ENCODE measurements at regions not wholly inside any gene's neighbourhood (a gene's known extent, or its start where the extent isn't known, plus 50 kb on each side); places are given as distances from the start of the nearest gene placed in this dataset.

DNA sequence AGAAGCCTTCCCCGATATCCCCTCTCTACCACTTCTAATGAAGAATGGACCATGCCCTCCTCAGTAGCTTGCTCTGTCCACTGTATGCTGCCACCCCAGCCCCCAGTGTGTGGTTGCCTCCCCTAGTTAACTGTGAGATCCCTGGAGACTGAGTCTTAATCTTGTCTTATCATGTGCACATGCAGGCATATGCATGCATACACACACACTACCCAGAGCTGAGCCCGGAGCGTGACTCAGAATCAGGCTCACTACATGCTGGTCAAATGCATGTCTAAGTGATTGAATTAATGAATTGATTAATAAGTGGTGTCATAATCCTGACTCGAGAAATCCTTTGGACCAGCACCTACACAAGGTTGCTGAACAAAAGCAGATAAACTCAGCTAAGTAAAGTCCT lies 99.4 kb downstream of the CCT6B start:
- Mint-ChIP-seq H3K4me3 (ENCODE audit: unreplicated experiment) (no peak overlapping the region), H3K36me3 (ENCODE audit: low read depth) (no peaks in the 10 kb centered on the region), H3K9me3 (ENCODE audit: low read depth) (no peaks in the 10 kb centered on the region), H3K27me3 (ENCODE audit: low read depth) (peaks cover 7% of the 10 kb centered on the region), H3K4me1 (ENCODE audit: low read depth) (no peaks in the 10 kb centered on the region), H3K27ac (ENCODE audit: unreplicated experiment) (no peak overlapping the region)
- DNase-seq (ENCODE audit: low spot score) = no peak
- TF ChIP-seq, protein P1, sequence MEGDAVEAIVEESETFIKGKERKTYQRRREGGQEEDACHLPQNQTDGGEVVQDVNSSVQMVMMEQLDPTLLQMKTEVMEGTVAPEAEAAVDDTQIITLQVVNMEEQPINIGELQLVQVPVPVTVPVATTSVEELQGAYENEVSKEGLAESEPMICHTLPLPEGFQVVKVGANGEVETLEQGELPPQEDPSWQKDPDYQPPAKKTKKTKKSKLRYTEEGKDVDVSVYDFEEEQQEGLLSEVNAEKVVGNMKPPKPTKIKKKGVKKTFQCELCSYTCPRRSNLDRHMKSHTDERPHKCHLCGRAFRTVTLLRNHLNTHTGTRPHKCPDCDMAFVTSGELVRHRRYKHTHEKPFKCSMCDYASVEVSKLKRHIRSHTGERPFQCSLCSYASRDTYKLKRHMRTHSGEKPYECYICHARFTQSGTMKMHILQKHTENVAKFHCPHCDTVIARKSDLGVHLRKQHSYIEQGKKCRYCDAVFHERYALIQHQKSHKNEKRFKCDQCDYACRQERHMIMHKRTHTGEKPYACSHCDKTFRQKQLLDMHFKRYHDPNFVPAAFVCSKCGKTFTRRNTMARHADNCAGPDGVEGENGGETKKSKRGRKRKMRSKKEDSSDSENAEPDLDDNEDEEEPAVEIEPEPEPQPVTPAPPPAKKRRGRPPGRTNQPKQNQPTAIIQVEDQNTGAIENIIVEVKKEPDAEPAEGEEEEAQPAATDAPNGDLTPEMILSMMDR (IDR thresholded peaks at IDR 0.05) = no peak

DNA sequence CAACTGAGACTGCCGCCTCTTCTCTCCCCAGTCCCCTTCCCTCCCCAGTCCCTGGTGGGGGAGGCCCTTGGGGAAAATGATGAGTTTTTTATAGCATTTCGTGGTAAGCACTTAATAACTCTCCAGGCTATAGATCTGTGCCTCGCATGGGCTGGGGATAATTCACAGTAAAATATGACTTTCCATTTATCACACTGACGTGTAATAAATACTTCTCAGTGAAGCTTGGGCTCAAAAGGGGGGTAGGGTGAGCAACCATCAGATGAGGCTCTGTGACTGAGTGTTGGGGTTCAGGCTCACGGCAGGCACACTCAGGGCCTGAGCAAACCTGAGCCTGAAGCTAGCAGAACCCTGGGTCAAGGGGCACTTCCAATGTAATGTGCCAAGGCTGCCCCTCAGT lies 101.6 kb downstream of the CCT6B start:
- Mint-ChIP-seq H3K4me3 (ENCODE audit: unreplicated experiment) (no peak overlapping the region), H3K4me1 (ENCODE audit: low read depth) (no peaks in the 10 kb centered on the region), H3K27me3 (ENCODE audit: low read depth) (peaks cover 4% of the 10 kb centered on the region), H3K36me3 (ENCODE audit: low read depth) (no peaks in the 10 kb centered on the region), H3K9me3 (ENCODE audit: low read depth) (no peaks in the 10 kb centered on the region), H3K27ac (ENCODE audit: unreplicated experiment) (no peak overlapping the region)
- TF ChIP-seq, protein P1 (IDR thresholded peaks at IDR 0.05) = no peak
- no peak for DNase-seq (ENCODE audit: low spot score)

DNA sequence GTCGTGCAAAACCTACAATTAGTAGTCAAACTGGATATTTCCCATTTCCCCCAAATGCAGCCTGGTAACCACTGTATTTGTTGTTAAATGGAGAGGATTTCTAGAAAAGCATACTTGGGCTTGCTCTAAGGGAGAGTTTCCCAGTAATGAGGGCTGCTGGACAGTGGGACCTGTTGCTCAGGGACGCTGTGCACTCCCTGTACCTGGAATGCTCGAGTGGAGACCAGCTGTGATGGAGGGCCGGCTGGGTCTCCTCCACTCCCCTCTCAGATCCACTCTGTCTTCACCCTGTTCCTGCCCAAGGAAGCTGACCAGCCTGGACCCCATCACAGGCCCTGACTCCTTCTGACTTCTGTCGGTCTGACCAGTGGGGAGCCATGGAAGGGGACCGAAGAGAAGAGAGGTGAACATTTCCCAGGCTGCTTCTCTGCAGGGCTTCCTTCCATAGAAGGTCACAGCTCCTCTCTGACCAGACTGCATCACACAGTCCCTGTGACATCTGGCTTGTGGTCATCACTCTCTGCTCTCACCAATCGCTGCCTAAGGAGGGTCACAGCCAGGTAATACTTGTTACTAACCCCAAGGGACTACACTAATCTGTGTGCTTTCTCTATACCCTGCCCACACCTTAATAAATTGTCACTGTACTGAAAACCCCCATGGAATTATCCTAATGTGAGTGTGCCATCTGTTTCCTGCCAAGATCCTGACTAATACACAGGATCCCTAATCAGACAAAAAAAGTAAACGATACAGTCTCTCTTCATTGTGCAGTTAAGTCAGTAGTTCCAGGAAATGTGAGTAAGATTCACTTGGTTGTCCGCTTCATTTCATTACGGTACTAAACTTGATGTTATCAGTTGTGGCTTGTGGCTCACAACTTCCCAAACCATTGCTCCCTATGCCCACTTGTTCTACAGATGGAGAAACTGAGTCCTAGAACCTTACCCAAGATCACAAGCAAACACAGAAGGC lies 102.4 kb downstream of the CCT6B start:
- Mint-ChIP-seq H3K9me3 (ENCODE audit: low read depth) (no peaks in the 10 kb centered on the region), H3K27me3 (ENCODE audit: low read depth) (peaks cover 4% of the 10 kb centered on the region), H3K4me1 (ENCODE audit: low read depth) (no peaks in the 10 kb centered on the region), H3K27ac (ENCODE audit: unreplicated experiment) (no peak overlapping the region), H3K36me3 (ENCODE audit: low read depth) (no peaks in the 10 kb centered on the region), H3K4me3 (ENCODE audit: unreplicated experiment) (no peak overlapping the region)
- DNase-seq (ENCODE audit: low spot score) = no peak
- TF ChIP-seq, protein P1 (IDR thresholded peaks at IDR 0.05) = no peak

DNA sequence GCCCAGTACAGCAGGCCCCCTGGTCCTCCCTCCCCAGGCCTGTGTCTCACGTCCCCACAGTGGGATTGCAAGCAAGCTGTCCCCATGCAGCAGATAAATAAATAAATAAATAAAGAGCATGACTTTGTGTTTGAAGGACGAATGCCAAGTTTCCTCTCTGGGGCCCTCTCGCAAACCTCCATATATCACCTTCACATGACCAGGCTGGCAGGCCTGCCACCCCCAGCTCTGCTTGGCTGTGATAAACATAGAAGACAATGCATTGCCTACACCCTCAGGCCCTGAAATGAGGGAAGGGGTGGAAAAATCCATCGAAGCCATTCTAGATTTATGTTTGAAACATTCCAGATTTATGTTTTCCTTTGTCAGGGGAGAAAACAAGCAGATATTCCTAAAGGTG lies 107.3 kb downstream of the CCT6B start:
- Mint-ChIP-seq H3K27ac (ENCODE audit: unreplicated experiment) (no peak overlapping the region), H3K36me3 (ENCODE audit: low read depth) (no peaks in the 10 kb centered on the region), H3K4me1 (ENCODE audit: low read depth) (no peaks in the 10 kb centered on the region), H3K4me3 (ENCODE audit: unreplicated experiment) (no peak overlapping the region), H3K27me3 (ENCODE audit: low read depth) (no peaks in the 10 kb centered on the region), H3K9me3 (ENCODE audit: low read depth) (no peaks in the 10 kb centered on the region)
- no peak for DNase-seq (ENCODE audit: low spot score)
- TF ChIP-seq, protein P1 (IDR thresholded peaks at IDR 0.05) = no peak

DNA sequence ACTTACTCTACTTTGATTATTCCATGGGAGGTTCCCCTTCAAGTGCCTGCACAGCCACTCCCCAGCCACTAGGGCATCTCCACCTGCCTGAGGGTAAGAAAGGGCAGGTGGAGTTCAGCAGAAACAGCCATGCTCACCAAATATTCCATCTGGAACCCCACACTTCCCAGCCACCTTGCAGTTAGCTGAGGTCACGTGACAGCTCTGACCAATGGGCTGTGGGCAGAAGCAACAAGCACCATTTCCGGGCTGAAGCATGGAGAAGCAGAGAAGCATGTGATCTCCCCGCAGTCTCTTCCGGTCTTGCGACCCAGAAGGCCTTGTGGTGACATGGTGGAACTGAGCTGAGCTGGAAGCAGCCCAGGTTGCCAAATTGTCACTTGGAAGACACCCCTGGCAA lies 108.6 kb downstream of the CCT6B start:
- H3K36me3 Mint-ChIP-seq (ENCODE audit: low read depth) = no peaks in the 10 kb centered on the region
- no peak overlapping the region for H3K27ac Mint-ChIP-seq (ENCODE audit: unreplicated experiment)
- no peaks in the 10 kb centered on the region for H3K9me3 Mint-ChIP-seq (ENCODE audit: low read depth)
- no peaks in the 10 kb centered on the region for H3K27me3 Mint-ChIP-seq (ENCODE audit: low read depth)
- TF ChIP-seq, protein P1 (IDR thresholded peaks at IDR 0.05) = no peak
- H3K4me3 Mint-ChIP-seq (ENCODE audit: unreplicated experiment) = no peak overlapping the region
- no peaks in the 10 kb centered on the region for H3K4me1 Mint-ChIP-seq (ENCODE audit: low read depth)
- DNase-seq (ENCODE audit: low spot score) = no peak
